ENCODE measurements at regions not wholly inside any gene's neighbourhood (a gene's known extent, or its start where the extent isn't known, plus 50 kb on each side); places are given as distances from the start of the nearest gene placed in this dataset.

- Mint-ChIP-seq H3K9me3 (peaks cover 64 to 65% of the 10 kb centered on the region in 2 experiments), H3K4me1 (no peaks in the 10 kb centered on the region), H3K4me3 (no peak overlapping the region), H3K36me3 (ENCODE audit: insufficient read depth in 1 of 3, low read depth in 3 of 3) (peaks cover 0 to under 1% (median 0%) of the 10 kb centered on the region in 3 experiments; a peak in 4 of 7 replicates), H3K27ac (no peak overlapping the region), H3K27me3 (ENCODE audit: low read depth) (no peaks in the 10 kb centered on the region)
- H3K56ac ChIP-seq (ENCODE audit: insufficient read length, low read depth, low read length) = no peak overlapping the region
- no CpG with 5 or more reads among the region's 7 CpGs for WGBS (ENCODE audit: extremely low coverage, insufficient read length, low lambda C conversion rate)
- no peak overlapping the region for H3K18ac ChIP-seq (ENCODE audit: insufficient read length, low read depth, low read length)
- H2BK15ac ChIP-seq (ENCODE audit: low read depth, low read length) = no peak overlapping the region
- H3K27me3 ChIP-seq (ENCODE audit: insufficient read depth, low read length) = no peaks in the 10 kb centered on the region
- H3K4me2 ChIP-seq (ENCODE audit: insufficient read depth, insufficient read length, low read length) = no peak overlapping the region
- H3K27ac ChIP-seq (ENCODE audit: insufficient read length, low read depth, low read length) = no peak overlapping the region
- H2BK12ac ChIP-seq (ENCODE audit: insufficient read length, low read depth, low read length) = no peak overlapping the region
- H3T11ph ChIP-seq (ENCODE audit: low read length) = no peak overlapping the region
- H2BK20ac ChIP-seq (ENCODE audit: low read depth, low read length, poor library complexity, severe bottlenecking) = no peak overlapping the region
- no peak overlapping the region for H2BK120ac ChIP-seq (ENCODE audit: low read depth, low read length, poor library complexity, severe bottlenecking)
- no peaks in the 10 kb centered on the region for H3K9me3 ChIP-seq (ENCODE audit: control insufficient read depth, low read depth, low read length)
- no peak overlapping the region for H4K5ac ChIP-seq (ENCODE audit: insufficient read length, low read depth, low read length)
- no peak overlapping the region for H3K4ac ChIP-seq (ENCODE audit: low read depth, low read length)
- no peak overlapping the region for H3K14ac ChIP-seq (ENCODE audit: insufficient read depth, low read length)
- no peaks in the 10 kb centered on the region for H3K79me1 ChIP-seq (ENCODE audit: insufficient read depth, low read depth, low read length, poor library complexity, severe bottlenecking)
- DNase-seq = no peak
- H3K79me2 ChIP-seq (ENCODE audit: insufficient read depth, low read length) = no peaks in the 10 kb centered on the region
- no peaks in the 10 kb centered on the region for H3K23me2 ChIP-seq (ENCODE audit: insufficient read length, low read depth, low read length, poor library complexity, severe bottlenecking)
- H2AFZ ChIP-seq (ENCODE audit: low read length) = no peak overlapping the region
- no peak for TF ChIP-seq CTCF (conservative IDR thresholded peaks at IDR 0.05)
- no peak overlapping the region for H4K8ac ChIP-seq (replicated peaks; ENCODE audit: insufficient read length, low read depth, low read length)
- no peak overlapping the region for H2BK5ac ChIP-seq (ENCODE audit: insufficient read length, low read length)
- H2AK5ac ChIP-seq (ENCODE audit: insufficient read length, low read length) = no peak overlapping the region
- H3K4me1 ChIP-seq (ENCODE audit: insufficient read depth, low read length) = no peaks in the 10 kb centered on the region
- no peak overlapping the region for H3K9ac ChIP-seq (ENCODE audit: extremely low read depth, insufficient read length, low read length)
- no peaks in the 10 kb centered on the region for H4K20me1 ChIP-seq (ENCODE audit: control insufficient read depth, insufficient read depth, insufficient read length)
- H4K91ac ChIP-seq (ENCODE audit: insufficient read length, low read depth, low read length) = no peak overlapping the region
- H3K23ac ChIP-seq (ENCODE audit: insufficient read length, low read depth, low read length) = no peak overlapping the region
Measured at GRCh38 chrX:45697591-45697990, 496.9 kb upstream of the DIPK2B start.
